UCSD-AML1 (cell line): ENCODE measurements at regions not wholly inside any gene's neighbourhood (a gene's known extent, or its start where the extent isn't known, plus 50 kb on each side); places are given as distances from the start of the nearest gene placed in this dataset.
"Not testable (repeated sequence)": the region's sequence is repeated elsewhere in the genome, so short reads cannot be mapped to it uniquely, and the experiment has no call there.

Experiments used
- DNase-seq: peaks from one replicate; lab custom pipeline; 2025; ENCODE audit not compliant: unreplicated experiment; lab: John Stamatoyannopoulos, UW

DNA sequence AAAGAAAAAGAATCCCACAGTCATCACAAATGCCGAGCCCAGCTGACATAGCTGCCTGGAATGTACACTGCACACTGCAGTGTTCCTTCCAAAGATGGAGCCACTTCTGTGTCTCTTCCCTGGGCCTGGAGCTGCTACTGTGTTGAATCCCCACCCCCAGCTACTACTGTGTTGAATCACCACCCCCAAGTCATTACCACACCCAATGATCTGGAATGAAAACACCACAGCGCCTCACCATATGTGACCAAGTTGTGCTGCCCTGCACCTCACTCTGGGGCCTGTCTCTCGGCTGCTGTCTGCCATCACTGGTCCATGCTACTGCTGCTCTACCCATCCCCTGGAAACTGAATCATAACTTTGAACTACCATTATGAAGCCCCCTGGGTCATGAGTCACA lies 861.2 kb downstream of the UQCRFS1 start:
- no peak for DNase-seq

DNA sequence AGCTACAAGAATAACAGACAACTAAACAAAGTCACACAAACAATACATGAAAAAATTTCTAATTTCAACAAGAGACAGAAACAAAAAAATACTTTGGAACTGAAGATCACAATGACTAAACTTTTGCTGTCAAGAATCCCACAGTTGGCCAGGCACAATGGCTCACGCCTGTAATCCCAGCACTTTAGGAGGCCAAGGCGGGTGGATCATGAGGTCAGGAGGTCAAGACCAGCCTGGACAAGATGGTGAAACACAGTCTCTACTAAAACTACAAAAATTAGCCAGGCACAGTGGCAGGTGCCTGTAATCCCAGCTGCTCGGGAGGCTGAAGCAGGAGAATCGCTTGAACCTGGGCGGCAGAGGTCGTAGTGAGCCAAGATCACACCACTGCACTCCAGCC lies 861.6 kb downstream of the UQCRFS1 start:
- not testable (repeated sequence) for DNase-seq

DNA sequence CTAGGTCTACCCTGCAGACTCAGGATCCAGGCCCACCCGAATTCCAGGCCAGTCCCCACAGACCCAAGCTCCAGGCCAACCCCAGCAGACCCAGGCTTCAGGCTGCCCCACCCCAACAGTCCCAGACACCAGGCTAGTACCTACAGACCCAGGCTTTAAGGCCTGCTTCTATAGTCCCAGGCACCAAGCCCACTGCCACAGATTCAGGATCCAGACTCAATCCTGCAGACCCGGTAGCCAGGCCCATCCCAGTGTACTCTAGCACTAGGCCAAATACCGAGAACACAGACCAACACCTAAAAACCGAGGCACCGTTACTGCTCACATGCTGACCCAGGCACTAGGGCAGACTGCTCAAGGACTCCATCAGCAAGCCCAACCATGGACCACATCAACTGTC lies 862.3 kb downstream of the UQCRFS1 start:
- no peak for DNase-seq

DNA sequence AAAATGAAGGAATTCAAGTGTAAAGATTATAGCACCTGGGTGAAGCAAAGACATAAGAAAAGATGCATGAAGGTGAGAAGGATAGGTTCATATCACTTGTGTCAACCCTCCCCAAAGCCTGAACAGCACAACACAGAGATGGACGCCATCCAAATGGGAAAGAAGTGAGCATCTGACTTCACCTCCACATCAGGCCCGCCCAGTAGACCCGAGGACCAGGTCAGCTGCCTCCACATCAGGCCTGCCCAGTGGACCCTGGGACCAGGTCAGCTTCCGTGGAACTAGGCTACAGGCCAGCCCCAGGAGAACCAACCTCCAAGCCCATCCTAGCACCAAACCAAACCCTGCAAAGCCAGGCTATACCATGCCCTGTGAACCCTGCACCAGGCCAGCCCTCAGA lies 862.9 kb downstream of the UQCRFS1 start:
- no peak for DNase-seq

DNA sequence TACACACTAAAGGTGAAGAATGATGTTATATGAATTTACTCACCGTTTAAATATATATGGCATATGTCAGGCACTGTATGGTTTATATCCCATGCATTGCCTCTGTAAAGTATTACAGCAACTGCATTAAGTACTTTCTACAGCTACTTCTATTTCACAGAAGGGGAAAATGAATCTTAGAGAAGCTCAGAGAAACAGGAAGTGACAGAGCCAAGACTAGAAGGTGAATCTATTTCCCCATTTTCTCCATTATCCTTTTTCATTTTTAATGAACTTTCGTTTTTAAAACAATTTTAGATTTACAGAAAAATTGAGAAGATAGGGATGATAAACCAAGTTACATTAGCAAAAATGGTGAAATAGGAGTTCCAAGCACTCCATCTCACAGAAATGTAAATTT lies 863.3 kb downstream of the UQCRFS1 start:
- DNase-seq: no peak

DNA sequence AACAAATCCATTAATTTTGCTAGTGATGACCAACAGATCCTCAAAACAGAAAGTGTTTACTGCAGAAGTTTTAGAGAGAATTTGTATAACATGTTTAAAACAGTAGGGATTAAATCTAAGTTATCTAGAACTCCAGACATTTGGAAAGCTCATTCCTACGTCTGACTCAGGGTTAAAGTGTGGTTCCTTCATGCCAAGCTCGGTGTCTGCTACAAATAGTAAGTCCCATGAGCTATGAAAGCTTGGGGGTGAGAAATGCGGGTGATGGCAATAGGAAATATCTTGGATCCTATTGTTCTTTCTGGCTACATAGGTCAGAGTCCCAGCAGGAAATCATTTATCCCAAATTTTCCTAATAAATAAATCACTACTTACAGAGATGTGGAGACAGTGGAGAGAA lies 867.1 kb downstream of the UQCRFS1 start:
- DNase-seq: no peak

DNA sequence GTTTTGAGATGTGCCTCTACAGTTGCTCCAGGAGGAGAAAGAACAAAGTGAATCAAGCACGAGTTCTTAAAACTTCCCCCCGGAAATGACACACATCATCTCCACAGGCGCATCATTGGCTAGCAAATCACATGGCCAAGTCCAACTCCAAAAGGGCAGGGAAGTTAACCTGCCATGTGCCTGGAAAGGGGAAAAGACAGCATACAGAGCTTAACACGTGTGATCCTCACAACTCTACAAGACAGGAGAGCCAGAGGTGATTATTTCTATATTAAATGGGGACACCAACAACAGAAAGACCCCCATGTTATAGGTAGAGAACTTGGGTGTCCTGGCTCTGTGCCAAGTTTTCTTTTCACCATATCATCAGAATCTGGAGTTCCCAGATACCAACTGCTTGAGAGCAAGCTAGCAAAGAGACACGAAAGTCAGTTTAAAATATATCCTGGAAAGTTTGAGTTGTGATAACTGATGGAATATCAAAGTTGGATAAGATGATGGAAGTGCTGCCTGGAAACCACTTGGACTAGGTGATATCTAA lies 871.1 kb downstream of the UQCRFS1 start:
- DNase-seq: no peak

DNA sequence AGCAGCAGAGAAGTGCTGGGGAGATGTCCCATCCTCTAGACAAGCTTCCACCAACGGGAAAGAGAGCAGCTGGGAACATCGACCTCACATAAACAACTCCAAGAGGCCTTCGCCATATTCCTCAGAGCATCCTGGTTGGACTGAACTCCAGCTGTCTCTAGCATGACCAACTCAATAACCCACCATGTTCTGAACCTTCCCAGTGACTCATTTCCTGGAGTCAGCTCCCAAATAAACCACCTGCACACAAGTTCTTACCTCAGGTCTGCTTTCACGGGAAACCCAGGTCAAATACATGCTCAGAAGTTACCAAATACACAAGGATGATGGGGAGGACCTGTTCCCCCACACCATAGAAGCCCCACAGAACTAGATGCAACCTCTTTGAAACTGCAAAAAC lies 878.5 kb downstream of the UQCRFS1 start:
- no peak for DNase-seq

DNA sequence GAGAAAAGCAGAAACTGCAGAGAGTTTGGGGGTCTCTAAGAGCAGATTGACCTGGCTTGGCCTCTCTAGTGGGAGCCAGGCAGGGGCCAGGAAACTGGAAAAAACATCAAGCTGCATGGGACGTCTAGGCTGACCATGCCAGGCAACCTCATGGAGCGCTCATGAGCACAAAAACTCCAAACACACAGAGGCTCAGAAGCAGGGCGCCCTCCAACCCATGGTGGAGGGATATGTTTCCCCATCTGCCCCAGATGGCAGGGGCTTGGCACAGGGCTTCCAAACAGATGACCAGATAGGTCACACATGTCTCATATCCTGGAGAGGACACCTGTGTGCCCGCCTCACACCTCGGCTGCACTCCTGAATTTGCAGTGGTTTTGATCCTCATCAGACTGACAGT lies 879.0 kb downstream of the UQCRFS1 start:
- no peak for DNase-seq

DNA sequence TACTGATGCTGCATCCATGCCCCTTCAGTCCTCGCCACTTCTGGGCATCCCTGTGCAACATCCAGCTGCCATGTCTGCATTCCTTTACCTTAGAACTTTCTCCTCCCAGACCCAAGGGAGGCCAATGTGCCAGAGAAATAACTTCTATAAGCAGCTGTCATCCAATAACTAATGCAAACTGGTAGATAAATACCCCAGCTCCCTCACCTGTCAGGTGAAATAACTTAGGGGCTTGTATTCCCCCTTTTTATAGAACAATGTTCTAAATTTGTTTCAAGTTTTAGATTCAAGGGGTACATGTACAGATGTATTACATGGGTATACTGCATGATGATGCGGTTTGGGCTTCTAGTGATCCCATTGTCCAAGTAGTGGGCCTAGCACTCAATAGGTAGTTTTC lies 880.1 kb downstream of the UQCRFS1 start:
- DNase-seq: no peak

DNA sequence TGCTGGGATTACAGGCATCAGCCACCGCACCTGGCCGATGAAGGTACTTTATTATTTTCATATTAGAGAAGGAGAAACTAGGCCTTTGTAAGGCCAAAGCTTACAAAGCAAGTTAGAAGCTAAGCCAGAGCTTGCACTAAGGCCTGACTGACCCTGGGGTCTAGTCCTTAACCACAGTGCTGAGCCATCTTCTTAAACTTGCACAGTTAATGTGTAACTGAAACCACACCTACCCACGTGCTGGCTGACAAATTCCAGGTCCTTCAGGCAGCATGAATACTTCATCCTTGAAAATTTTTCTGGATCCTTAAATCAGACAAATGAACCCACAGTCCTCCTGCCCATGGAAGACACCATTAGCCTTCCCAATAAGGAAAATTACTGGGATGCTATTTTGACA lies 880.6 kb downstream of the UQCRFS1 start:
- DNase-seq: no peak

DNA sequence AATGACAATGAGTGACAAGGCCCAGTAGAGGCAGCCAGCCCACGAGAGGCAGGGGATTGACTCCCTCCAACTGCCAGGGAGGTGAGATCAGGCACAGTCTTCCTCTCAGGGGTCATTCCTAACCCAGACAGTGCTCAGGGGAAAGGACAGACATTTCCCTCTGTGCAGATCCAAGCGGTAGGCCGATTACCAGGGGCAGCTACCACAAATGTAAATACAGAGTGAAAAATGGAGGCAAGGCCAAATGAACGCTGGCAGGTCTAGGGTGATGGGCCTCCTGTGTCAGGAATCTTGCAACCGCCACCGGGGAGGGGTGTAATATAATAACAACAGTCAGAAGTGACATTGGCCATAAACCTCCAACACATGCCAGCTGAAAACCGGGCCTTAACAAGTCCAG lies 881.4 kb downstream of the UQCRFS1 start:
- no peak for DNase-seq

DNA sequence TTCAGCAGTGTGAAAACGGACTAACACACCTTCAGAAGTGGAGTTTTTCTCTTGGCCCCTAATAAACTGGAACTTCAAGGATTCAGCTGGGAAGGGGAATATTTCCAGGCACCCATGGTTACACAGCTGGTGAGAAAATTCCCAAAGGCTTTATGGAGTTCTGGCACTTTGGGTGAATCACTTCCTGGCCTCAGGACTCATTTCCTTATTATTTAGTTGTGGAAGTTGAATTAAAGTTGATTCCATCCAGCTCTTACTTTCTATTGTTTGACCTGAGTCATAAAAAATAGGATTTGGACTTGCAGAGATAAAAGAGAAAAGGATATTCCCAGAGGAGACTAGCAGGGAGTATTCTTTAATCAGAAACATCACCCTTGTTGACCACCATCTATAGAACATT lies 882.1 kb downstream of the UQCRFS1 start:
- DNase-seq: no peak

DNA sequence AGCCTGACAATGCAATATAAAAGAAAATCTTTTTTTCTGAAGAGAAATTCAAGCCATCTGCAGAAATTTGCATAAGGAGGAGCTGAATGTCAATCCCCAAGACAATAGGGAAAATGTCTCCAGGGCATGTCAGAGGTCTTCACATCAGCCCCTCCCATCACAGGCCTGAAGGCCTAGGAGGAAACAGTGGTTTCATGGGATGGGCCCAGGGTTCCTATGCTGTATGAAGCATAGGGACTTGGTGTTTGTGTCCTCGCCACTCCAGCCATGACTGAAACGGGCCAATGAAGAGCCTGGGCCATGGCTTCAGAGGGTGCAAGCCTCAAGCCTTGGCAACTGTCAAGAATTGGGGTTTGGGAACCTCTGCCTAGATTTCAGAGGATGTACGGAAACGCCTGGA lies 883.5 kb downstream of the UQCRFS1 start:
- no peak for DNase-seq

DNA sequence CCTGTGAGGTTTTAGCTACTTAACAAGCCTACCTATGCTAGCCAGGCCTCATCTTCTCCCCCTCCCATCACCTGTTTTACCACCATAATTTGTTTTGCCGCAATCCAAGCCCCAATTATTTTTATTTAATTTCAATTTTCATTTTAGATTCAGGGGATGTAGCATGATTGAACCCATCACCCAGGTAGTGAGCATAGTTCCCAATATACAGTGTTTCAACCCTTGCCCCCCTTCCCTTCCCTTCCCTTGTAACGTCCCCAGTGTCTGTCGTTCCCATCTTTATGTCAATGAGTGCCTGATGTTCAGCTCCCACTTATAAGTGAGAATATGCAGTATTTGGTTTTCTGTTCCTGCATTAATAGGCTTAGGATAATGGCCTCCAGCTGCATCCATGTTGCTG lies 885.0 kb downstream of the UQCRFS1 start:
- DNase-seq: no peak

DNA sequence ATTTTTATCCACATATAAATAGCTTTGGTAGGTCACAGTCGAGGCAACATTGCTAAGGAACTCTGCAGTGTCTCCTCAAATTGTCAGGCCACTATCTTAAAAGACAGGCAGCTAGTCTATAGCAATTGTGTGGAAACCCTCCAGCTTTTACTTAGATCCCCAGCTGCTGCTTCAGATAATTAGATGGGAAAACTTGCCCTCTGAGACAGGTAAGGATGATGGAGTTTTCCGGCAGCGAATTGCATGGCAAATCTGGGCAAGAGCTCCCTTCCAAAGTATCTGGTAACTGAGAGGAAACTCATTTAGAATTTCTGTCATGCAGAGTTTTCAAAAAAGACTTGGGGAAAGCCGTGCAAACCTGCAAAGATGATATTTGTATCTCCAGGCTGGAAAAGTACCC lies 886.2 kb downstream of the UQCRFS1 start:
- DNase-seq: no peak

DNA sequence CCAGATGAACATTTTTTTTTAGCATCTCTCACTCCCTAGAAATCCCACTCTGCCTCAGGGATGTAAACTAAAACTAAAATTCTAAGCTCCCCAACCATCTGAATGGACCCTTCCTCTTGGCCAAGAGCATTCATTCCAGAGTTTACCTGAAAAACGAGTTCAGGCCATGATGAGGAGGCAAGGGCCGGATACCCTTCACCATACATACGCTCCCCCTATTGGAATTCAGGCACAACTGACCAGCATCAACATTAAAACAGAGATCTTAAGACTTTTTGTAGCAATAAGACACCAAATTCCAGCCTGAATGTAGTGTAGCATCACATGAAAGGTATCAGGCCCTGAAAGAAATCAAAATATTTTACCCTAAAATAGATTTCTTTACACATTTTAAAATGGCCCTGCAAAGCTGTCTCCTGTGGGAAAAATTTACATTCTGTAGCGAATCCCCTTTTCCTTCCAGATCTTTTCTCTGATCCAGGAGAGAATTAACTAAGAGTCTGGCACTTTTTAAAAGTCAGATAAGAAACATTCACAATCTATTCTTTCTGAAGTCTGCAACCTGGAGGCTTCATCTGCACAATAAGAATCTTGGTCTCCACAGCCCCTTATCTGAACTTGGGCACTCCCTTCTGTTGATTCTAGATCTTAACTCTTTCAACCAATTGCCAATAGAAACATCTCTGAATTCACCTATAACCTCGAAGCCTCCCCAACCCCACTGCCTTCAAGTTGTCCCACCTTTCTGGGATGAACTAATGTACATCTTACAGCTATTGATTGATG lies 888.5 kb downstream of the UQCRFS1 start:
- DNase-seq: no peak

DNA sequence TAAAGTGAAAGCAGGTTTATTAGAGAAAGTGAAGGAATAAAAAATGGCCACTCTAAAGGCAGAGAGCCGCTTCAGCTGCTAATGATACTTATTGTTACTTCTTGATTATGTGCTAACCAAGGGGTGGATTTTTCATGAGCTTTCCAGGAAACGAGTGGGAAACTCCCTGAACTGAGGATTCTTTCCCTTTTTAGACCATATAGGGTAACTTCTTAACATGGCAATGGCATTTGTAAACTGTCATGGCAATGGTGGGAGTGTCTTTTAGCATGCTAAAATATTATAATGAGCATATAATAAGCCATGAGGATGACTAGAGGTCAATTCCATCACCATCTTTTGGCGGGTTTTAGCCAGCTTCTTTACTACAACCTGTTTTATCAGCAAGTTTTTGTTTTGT lies 890.0 kb downstream of the UQCRFS1 start:
- no peak for DNase-seq

DNA sequence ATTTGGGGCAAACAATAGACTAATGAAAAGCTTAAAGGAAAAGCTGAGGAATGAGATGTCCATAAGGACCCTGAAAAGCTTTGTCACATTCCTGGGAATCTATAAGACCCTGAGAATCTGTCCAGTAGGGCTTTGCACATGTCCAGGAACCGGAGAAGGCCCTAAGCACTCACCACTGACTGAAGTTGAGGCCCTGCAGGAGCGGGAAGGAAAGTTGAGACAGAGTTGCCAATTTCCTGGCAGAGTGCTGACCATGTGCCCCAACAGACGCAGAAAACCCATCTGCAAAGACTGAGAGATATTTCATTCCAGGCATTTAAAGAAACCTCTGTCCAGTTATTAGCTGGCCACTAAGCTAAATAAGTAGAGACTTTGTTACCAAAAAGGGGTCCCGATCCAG lies 890.5 kb downstream of the UQCRFS1 start:
- no peak for DNase-seq

DNA sequence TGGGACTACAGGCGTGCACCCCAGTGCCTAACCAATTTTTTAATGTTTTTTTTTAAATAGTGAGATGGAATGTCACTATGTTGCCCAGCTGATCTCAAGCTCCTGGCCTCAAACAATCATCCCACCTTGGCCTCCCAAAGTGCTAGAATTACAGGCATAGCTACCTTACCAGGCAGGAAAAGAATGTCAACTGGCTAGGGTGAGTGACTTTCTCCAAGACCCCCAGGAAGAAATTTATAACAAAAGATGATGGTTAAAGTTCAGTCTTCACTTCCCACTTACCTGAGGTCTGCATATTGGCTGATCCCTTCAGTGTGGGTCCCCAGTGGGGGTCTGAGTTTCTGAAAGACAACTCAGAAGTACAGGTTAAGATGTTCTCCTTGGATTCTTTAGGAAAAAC lies 893.0 kb downstream of the UQCRFS1 start:
- no peak for DNase-seq

DNA sequence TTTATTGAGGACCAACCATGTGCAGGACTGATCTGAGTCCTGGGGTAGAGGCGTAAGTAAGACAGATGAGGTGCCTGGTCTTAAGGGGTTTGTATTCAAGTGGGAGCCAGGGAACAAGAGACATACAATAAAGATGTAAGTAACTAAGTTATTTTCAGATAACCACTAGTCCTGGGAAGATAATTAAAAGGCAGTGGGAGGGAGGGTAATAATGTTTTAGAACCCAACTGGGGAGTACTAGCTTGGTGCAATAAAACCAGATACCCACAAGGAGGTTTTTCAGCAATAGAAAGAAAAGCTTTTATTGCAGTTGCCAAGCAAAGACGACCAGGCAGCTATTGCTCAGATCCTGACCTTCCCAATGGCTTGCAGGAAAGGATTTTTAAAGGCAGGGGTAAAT lies 893.7 kb downstream of the UQCRFS1 start:
- no peak for DNase-seq

DNA sequence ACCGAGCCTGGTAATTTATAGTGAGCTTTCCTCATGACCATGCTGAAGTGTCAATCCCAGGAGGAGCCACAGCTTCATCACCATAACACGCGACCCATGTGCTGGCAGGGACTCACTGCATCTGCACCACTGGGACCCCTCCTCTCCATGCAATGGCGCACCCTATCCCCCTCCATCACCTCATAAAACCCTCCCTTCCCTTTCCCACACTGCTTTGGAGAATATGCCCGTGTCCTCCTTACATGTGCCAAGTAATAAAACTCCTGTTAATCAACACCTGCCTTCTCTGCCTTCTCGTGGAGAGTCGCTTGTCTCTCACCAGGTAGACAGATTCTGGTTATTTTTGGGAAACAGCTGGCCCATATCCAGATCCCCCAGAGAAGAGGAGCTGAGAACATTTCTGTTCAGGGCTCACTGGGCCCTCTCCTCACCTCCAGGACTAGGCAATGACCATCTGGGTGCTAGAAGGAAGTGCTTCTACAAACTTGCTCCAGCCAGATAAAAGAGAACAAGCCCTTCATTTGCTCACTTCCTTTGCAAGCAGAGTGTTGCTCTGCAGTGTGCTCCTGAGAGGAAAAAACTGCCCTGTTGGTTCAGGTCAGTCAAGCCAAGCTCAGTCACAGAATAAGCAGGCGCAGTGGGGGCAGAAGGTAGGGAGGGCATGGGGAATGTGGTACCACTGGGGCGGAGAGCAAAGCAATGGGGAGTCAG lies 894.3 kb downstream of the UQCRFS1 start:
- DNase-seq: no peak

DNA sequence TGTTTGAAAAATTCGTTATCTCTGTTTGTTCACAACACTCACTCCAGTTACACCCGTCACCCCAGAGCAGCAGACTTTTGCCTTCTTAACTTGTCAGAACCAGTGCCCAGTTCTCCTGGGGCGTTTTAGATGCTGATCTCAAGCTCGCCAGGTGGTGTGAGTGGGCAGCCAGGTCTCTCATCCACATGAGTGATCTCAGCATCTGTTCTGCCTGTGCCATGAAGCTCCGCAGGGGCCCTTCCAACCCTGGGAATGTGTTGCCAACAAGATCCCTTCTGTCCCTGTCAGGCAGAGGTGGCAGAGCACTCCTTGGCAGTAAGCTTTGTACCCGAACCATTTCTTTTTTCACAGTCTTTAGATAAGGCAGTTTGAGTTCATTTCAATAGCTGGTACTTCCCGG lies 896.5 kb downstream of the UQCRFS1 start:
- DNase-seq: no peak
